SU-DHL-6 (cell line): ENCODE measurements at regions not wholly inside any gene's neighbourhood (a gene's known extent, or its start where the extent isn't known, plus 50 kb on each side); places are given as distances from the start of the nearest gene placed in this dataset.

ENCODE experiments used
- EZH2phosphoT487 ChIP-seq: fragments of 200-600 bp; sonication (generic), shearing (Covaris generic); conservative IDR thresholded peaks from 2 replicates; pipeline ENCODE4 v1.6.1; 2018; ENCODE audit warnings: mild to moderate bottlenecking, antibody characterized with exemption, low read length, moderate library complexity, mixed read lengths
- TF ChIP-seq, protein P1 (sequence below): fragments of 200-600 bp; sonication (generic); IDR thresholded peaks from one replicate; pipeline ENCODE4 v1.5.1; 2017; ENCODE audit warnings: antibody characterized with exemption, mild to moderate bottlenecking, low read length, moderate library complexity; ENCODE audit not compliant: insufficient read depth, poor library complexity, severe bottlenecking

DNA sequence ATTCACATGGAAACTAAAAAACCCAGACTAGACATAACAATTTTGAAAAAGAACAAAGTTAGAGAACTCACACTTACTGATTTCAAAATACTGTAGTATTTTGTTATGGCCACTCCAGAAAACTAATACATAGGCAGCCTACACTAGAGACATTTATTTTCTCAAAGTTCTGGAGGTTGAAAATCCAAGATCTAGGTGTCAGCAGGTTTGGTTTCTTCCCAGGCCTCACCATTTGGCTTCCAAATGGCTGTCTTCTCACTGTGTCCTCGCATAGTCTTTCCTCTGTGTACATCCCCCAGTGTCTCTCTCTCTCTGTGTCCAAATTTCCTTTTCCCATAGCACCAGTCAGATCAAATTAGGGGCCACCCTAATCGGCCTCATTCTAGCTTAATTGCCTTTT lies 95.0 kb downstream of the NR4A2 start:
- TF ChIP-seq, protein P1, sequence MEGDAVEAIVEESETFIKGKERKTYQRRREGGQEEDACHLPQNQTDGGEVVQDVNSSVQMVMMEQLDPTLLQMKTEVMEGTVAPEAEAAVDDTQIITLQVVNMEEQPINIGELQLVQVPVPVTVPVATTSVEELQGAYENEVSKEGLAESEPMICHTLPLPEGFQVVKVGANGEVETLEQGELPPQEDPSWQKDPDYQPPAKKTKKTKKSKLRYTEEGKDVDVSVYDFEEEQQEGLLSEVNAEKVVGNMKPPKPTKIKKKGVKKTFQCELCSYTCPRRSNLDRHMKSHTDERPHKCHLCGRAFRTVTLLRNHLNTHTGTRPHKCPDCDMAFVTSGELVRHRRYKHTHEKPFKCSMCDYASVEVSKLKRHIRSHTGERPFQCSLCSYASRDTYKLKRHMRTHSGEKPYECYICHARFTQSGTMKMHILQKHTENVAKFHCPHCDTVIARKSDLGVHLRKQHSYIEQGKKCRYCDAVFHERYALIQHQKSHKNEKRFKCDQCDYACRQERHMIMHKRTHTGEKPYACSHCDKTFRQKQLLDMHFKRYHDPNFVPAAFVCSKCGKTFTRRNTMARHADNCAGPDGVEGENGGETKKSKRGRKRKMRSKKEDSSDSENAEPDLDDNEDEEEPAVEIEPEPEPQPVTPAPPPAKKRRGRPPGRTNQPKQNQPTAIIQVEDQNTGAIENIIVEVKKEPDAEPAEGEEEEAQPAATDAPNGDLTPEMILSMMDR = no peak
- TF ChIP-seq EZH2phosphoT487 = no peak
